ENCODE measurements at regions not wholly inside any gene's neighbourhood (a gene's known extent, or its start where the extent isn't known, plus 50 kb on each side); places are given as distances from the start of the nearest gene placed in this dataset.
"Not testable (repeated sequence)": the region's sequence is repeated elsewhere in the genome, so short reads cannot be mapped to it uniquely, and the experiment has no call there.

- no peak for DNase-seq (ENCODE audit: extremely low read depth, low read depth, low spot score)
Measured at GRCh38 chr10:44724415-44725174, 186.5 kb upstream of the TMEM72 start.

GRCh38 chr10:44725404-44725803 is 185.7 kb upstream of the TMEM72 start:
- DNase-seq (ENCODE audit: extremely low read depth, low read depth, low spot score) = no peak

DNA sequence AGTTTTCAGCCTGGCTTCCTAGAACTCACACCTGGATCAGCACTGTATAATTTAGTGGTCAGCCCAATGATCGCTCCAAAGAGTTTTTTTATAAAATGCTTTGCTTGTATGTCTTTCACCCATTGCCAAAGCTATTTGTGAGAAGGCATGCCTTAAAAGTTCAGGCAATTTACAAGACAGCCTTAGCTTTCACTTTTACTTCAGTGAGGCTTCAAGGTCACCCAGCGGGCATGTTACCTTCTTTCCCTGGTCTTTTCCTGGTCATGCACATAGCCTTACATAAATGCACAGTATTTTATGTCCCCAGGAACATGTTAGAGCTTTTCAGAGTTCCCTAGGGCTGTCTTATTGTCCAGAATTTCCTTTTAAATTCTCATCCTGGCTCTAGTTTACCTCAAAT is 179.9 kb upstream of the TMEM72 start:
- no peak for DNase-seq (ENCODE audit: extremely low read depth, low read depth, low spot score)

- DNase-seq (ENCODE audit: extremely low read depth, low read depth, low spot score) = no peak
Measured at GRCh38 chr10:44733501-44734488, 177.3 kb upstream of the TMEM72 start.

- no peak for DNase-seq (ENCODE audit: extremely low read depth, low read depth, low spot score)
Measured at GRCh38 chr10:44742248-44742647, 168.9 kb upstream of the TMEM72 start.

DNA sequence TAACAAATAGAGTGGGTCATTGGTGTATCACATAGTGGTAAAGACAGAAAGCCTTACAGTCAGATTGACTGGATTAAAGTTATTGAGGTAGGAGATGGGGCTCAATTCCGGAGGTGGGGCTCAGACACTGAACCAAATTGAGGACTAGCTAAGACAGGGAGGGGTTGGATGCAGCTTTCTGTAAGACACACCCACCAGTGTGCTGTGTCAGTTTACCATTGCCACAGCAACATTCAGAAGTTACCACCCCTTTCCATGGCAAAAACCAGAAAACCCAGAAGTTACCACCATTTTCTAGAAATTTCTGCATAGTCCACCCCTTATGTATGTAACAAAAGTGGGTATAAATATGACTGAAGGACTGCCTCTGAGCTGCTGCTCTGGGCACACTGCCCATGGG is 167.6 kb upstream of the TMEM72 start:
- DNase-seq (ENCODE audit: extremely low read depth, low read depth, low spot score) = no peak

- no peak for DNase-seq (ENCODE audit: extremely low read depth, low read depth, low spot score)
Measured at GRCh38 chr10:44745920-44746319, 165.2 kb upstream of the TMEM72 start.

DNA sequence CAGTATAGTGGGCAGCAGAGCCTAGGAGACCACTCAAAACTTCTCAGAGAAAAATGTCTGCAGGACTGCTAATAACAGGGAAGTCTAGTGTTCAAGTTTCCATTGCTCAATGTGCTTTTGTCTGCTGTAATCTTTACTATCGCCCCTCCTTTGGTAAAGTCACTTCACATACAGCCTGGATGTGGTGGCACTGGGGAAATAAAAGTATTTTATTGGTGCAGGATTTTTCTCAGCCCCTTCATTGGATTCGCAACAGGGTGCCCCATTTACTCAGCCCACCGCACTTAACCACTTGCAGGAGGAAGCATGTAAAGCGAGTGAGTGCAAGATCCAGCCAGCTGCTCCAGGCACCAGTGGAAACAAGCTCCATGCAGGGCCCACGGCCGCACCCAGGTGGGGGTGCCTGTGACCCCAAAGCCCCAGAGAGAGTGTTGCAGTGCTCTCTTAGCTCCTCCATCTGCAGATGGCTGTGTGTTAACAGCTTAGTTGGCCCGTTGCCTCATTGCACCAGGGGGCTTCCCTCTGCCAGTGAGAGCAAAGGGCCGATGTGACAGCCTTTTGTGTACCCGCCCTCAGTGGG is 163.5 kb upstream of the TMEM72 start:
- DNase-seq (ENCODE audit: extremely low read depth, low read depth, low spot score) = no peak

- no peak for DNase-seq (ENCODE audit: extremely low read depth, low read depth, low spot score)
Measured at GRCh38 chr10:44749151-44749550, 162.0 kb upstream of the TMEM72 start.

GRCh38 chr10:44752451-44753441 is 158.4 kb upstream of the TMEM72 start:
- DNase-seq (ENCODE audit: extremely low read depth, low read depth, low spot score) = no peak

GRCh38 chr10:44754355-44754754 is 156.8 kb upstream of the TMEM72 start:
- DNase-seq (ENCODE audit: extremely low read depth, low read depth, low spot score) = not testable (repeated sequence)

DNA sequence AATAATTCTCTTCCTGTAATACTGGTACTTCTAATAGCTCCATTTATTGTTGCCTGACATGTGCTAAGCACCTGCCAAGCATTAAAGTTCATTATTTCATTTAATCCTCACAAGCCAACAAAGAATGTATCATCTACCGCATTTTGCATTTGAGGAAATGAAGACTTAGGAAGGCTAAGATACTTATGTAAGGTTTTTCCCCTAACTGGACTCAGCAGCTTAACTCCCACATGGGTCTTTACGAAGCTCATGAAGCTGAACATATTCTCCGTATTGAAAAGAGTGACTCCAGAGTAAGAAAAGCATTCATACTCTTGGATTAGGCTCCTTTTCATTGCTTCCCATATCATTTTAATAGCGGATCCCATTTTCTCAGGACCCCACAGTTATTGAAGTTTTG is 155.7 kb upstream of the TMEM72 start:
- no peak for DNase-seq (ENCODE audit: extremely low read depth, low read depth, low spot score)

DNA sequence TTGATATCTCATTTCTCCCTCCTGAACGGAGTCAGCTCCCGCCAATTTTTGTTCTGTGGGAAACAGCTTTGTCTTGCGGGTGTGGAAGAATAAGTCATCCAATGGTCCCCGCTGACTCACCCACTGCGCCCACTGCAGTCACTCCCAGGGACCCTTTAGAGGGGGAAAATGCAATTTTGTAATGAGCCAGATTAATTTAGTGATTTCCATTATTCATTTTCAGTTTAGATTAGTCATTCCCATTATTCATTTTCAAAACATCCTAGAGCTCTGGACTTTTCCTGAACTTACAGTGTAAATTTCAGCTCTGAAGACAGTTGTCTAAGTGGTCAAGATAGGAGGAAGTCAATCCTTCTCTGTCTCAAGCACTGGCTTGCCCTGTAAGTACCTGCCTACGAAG is 154.9 kb upstream of the TMEM72 start:
- no peak for DNase-seq (ENCODE audit: extremely low read depth, low read depth, low spot score)

DNA sequence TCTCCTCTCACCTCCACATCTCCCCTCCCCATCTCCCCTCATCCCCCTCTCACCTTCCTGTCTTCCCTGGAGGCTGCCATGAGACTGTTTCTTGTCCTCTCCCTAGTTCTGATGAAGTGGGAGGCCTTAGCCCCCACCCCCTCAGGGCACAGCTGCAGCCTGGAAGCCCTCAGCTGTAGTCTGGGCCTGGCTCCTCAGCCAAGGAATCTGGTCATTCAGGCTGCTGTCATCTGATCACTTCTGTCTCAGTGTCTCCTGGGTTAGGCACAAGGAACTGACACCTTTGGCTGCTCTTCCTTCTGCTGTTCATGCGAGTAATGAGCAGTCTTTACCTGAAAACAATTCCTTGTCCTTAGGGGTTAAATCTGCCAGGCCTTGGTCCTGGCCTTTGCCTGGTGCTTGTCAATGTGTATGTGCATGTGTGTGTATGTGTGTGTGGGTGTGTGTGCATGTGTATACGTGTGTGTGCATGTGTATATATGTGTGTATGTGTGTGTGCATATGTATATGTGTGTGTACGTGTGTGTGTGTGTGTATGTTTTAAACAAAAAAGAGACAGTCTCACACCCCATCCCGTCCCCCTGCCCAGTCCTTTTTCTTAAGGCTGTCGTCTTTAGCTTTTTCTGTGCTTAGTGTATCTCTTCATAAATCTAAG is 153.5 kb upstream of the TMEM72 start:
- DNase-seq (ENCODE audit: extremely low read depth, low read depth, low spot score) = no peak

DNA sequence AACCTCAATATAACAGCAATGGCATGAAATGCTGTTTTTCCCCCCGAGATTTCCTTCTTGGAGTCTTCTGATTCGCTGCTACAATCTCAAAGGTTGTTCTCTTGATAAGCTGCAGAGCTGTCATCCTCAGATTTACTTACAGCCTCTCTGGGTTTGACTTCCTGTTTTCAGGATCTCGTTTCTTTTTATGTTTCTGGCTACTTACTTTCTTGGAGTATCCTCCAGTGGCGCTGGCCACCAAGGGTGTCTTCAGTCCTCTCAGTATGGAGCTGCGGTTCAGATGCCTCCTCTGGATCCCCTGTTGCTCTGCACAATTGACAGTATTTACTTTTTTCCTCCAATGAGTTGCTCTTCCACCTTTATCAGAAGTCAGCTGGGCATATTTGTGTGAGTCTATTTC is 152.0 kb upstream of the TMEM72 start:
- DNase-seq (ENCODE audit: extremely low read depth, low read depth, low spot score) = no peak

GRCh38 chr10:44760513-44760912 is 150.6 kb upstream of the TMEM72 start:
- no peak for DNase-seq (ENCODE audit: extremely low read depth, low read depth, low spot score)

DNA sequence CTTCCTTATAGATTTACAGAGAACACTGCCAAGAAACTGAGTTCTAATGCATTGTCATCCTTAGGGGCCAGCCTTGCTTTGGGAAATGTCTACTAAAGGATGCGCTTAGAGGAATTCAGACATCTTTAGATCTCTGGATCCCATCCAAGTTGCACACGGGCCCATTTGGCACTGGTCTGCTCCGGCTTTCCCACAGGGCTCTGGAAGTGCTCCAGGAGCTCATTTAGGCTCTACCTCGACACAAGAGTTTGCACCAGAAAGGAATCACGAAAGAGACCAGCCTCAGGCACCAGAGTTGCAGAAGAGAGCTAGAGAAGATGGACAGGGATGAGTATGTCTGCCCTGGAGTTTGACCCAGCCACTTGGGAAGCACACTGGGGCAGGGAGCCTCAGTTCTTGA is 150.1 kb upstream of the TMEM72 start:
- no peak for DNase-seq (ENCODE audit: extremely low read depth, low read depth, low spot score)

DNA sequence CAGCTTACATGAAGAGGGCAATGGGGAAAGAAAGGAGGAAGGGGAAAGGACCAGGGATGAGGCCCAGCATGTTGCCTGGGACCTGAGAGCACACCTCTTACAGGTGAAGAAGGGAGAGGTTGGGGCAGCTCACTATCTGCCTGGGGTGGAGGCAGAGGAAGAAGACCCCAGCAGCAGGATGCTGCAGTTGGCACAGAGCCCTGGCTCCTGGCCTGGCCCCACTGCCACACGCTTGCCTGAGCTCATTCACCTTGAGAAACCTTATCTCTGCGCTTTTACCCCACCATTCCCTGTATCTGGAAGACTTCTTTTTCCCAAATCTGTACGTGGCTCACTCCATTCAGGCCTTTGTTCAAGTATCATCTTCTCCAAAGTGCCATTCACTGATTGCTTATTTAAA is 147.8 kb upstream of the TMEM72 start:
- DNase-seq (ENCODE audit: extremely low read depth, low read depth, low spot score) = no peak

GRCh38 chr10:44765299-44765698 is 145.8 kb upstream of the TMEM72 start:
- DNase-seq (ENCODE audit: extremely low read depth, low read depth, low spot score) = no peak

- DNase-seq (ENCODE audit: extremely low read depth, low read depth, low spot score) = no peak
Measured at GRCh38 chr10:44766631-44767030, 144.5 kb upstream of the TMEM72 start.

Measured in glomerular endothelial cell (primary cell).